GM19468 (cell line): ENCODE measurements at regions not wholly inside any gene's neighbourhood (a gene's known extent, or its start where the extent isn't known, plus 50 kb on each side); places are given as distances from the start of the nearest gene placed in this dataset.
A peak's percentile ranks its signal among the peaks of the same experiment; 100 is the strongest.

Experiments
- ATAC-seq: cut with Tn5 transposase; IDR thresholded peaks from one replicate; pipeline ENCODE4 v1.9.1; 2021; ENCODE audit warnings: mild to moderate bottlenecking, moderate library complexity, moderate number of reproducible peaks; ENCODE audit not compliant: unreplicated experiment; ENCODE audit errors: extremely low read depth

- ATAC-seq: no peak
Measured at GRCh38 chr4:59805176-59805575, 1395.0 kb upstream of the ADGRL3 start.

GRCh38 chr4:59814402-59815010 is 1385.6 kb upstream of the ADGRL3 start:
- ATAC-seq: no peak

GRCh38 chr4:59818656-59819055 is 1381.5 kb upstream of the ADGRL3 start:
- ATAC-seq: peak; percentile 43

GRCh38 chr4:59823311-59823710 is 1376.8 kb upstream of the ADGRL3 start:
- no peak for ATAC-seq

- no peak for ATAC-seq
Measured at GRCh38 chr4:59825104-59825503, 1375.0 kb upstream of the ADGRL3 start.

GRCh38 chr4:59831746-59832145 is 1368.4 kb upstream of the ADGRL3 start:
- ATAC-seq: no peak

GRCh38 chr4:59834943-59835342 is 1365.2 kb upstream of the ADGRL3 start:
- ATAC-seq: no peak

GRCh38 chr4:59837751-59838150 is 1362.4 kb upstream of the ADGRL3 start:
- ATAC-seq: no peak

GRCh38 chr4:59838236-59838635 is 1361.9 kb upstream of the ADGRL3 start:
- ATAC-seq: no peak

- ATAC-seq: no peak
Measured at GRCh38 chr4:59841698-59842097, 1358.4 kb upstream of the ADGRL3 start.

- ATAC-seq: no peak
Measured at GRCh38 chr4:59848457-59848856, 1351.7 kb upstream of the ADGRL3 start.

- ATAC-seq: no peak
Measured at GRCh38 chr4:59855630-59856352, 1344.3 kb upstream of the ADGRL3 start.

- no peak for ATAC-seq
Measured at GRCh38 chr4:59869056-59869455, 1331.1 kb upstream of the ADGRL3 start.

- no peak for ATAC-seq
Measured at GRCh38 chr4:59869559-59869958, 1330.6 kb upstream of the ADGRL3 start.

- ATAC-seq: no peak
Measured at GRCh38 chr4:59881632-59882031, 1318.5 kb upstream of the ADGRL3 start.

- ATAC-seq: no peak
Measured at GRCh38 chr4:59904331-59904730, 1295.8 kb upstream of the ADGRL3 start.

GRCh38 chr4:59920416-59920815 is 1279.7 kb upstream of the ADGRL3 start:
- ATAC-seq: no peak

- no peak for ATAC-seq
Measured at GRCh38 chr4:59925290-59925689, 1274.8 kb upstream of the ADGRL3 start.

- ATAC-seq: no peak
Measured at GRCh38 chr4:59936566-59936965, 1263.6 kb upstream of the ADGRL3 start.

- ATAC-seq: no peak
Measured at GRCh38 chr4:59938166-59938565, 1262.0 kb upstream of the ADGRL3 start.

- no peak for ATAC-seq
Measured at GRCh38 chr4:59945277-59945676, 1254.8 kb upstream of the ADGRL3 start.

- ATAC-seq: no peak
Measured at GRCh38 chr4:59945716-59946115, 1254.4 kb upstream of the ADGRL3 start.
